ENCODE measurements at regions not wholly inside any gene's neighbourhood (a gene's known extent, or its start where the extent isn't known, plus 50 kb on each side); places are given as distances from the start of the nearest gene placed in this dataset.

- no peak for TF ChIP-seq CTCF (IDR thresholded peaks at IDR 0.05; ENCODE audit: low read length)
- no peak for TF ChIP-seq EZH2 (optimal IDR thresholded peaks at IDR 0.05; ENCODE audit: low read depth, low read length)
- TF ChIP-seq EZH2phosphoT487 (IDR thresholded peaks at IDR 0.05; ENCODE audit: low read length): no peak
Observed at GRCh38 chr1:37399205-37399604, 75.2 kb upstream of the ZC3H12A start.

Measured in MM.1S (cell line).